ENCODE measurements at regions not wholly inside any gene's neighbourhood (a gene's known extent, or its start where the extent isn't known, plus 50 kb on each side); places are given as distances from the start of the nearest gene placed in this dataset.

GRCh38 chr2:151113318-151113717, 148.3 kb downstream of the RBM43 start:
- TF ChIP-seq EZH2 (IDR thresholded peaks at IDR 0.05; ENCODE audit: insufficient read depth, poor library complexity, severe bottlenecking) (no peak), EZH2phosphoT487 (IDR thresholded peaks at IDR 0.05; ENCODE audit: insufficient read depth, low read depth) (no peak)
